B cell (primary cell): ENCODE measurements at regions not wholly inside any gene's neighbourhood (a gene's known extent, or its start where the extent isn't known, plus 50 kb on each side); places are given as distances from the start of the nearest gene placed in this dataset.

Experiments used
- ATAC-seq: fragments of 200-7000 bp; cut with Tn5 transposase; one replicate; pipeline ENCODE4 v1.10.0; 2021; ENCODE audit warnings: low read depth, mild to moderate bottlenecking, moderate number of reproducible peaks, moderate library complexity
- CTCF ChIA-PET: fragments of 350-600 bp; sonication (Branson Sonifier 250); formaldehyde crosslinking; loops from one replicate; lab custom pipeline; 2021; ENCODE audit warnings: antibody characterized with exemption, inconsistent platforms; lab: Charles Lee
- POLR2A ChIA-PET: fragments of 350-600 bp; sonication (Branson Sonifier 250); formaldehyde crosslinking; loops from one replicate; lab custom pipeline; 2021; ENCODE audit warnings: antibody characterized with exemption; lab: Charles Lee
- DNase-seq: peaks from one replicate; pipeline ENCODE4 v3.0.0; 2013
- H2AFZ ChIP-seq: 2 replicates; pipeline ENCODE4 v1.6.1; 2012; ENCODE audit warnings: mild to moderate bottlenecking, low read depth, low read length; ENCODE audit not compliant: insufficient read depth, poor library complexity, severe bottlenecking
- H3K27ac ChIP-seq, 2 donors: 1 replicate in 1 of 2; 2 replicates in 1 of 2; pipeline ENCODE4 v1.5.1; 2012 to 2013; ENCODE audit warnings: low read length in 2 of 2, mild to moderate bottlenecking in 2 of 2, moderate library complexity in 1 of 2
- H3K27me3 ChIP-seq, 4 experiments: fragments of 200-600 bp in 1 of 4; sonication (generic) in 1 of 4; replicated peaks in 1 of 4; 1 replicate in 2 of 4; 2 replicates in 2 of 4; pipeline versions ENCODE4 v1.6.1 to v1.7.0; 2013 to 2016; ENCODE audit warnings: low read length in 3 of 4, mild to moderate bottlenecking in 2 of 4, mixed read lengths in 1 of 4, moderate library complexity in 1 of 4; ENCODE audit not compliant: insufficient read depth in 4 of 4, control insufficient read depth in 3 of 4; ENCODE audit errors: control extremely low read depth in 1 of 4
- H3K36me3 ChIP-seq, 2 experiments: replicated peaks in 1 of 2; 1 replicate in 1 of 2; 2 replicates in 1 of 2; pipeline versions ENCODE4 v1.6.1 to v1.7.1; 2013; ENCODE audit warnings: low read length in 1 of 2; ENCODE audit not compliant: insufficient read depth in 2 of 2, control insufficient read depth in 1 of 2; ENCODE audit errors: control extremely low read depth in 1 of 2, extremely low read depth in 1 of 2
- H3K4me1 ChIP-seq, 2 donors: fragments of 200-600 bp in 1 of 2; sonication (generic) in 1 of 2; 1 replicate in 1 of 2; 2 replicates in 1 of 2; pipeline versions ENCODE4 v1.5.1 to v1.6.1; 2013 to 2017; ENCODE audit warnings: low read length in 2 of 2; ENCODE audit not compliant: control insufficient read depth in 2 of 2, insufficient read depth in 2 of 2
- H3K4me2 ChIP-seq: replicated peaks from 2 replicates; pipeline ENCODE3; 2012; ENCODE audit warnings: mild to moderate bottlenecking, low read depth, low read length; ENCODE audit not compliant: poor library complexity, severe bottlenecking
- H3K4me3 ChIP-seq, 5 experiments: fragments of 200-600 bp in 1 of 5; sonication (generic) in 1 of 5; 1 replicate in 3 of 5; 2 replicates in 2 of 5; pipeline versions ENCODE4 v1.5.1 to v1.7.0; 2011 to 2016; ENCODE audit warnings: low read length in 4 of 5, mild to moderate bottlenecking in 4 of 5, low read depth in 2 of 5, control low read depth in 1 of 5, moderate library complexity in 1 of 5; ENCODE audit not compliant: insufficient read depth in 1 of 5; ENCODE audit errors: control extremely low read depth in 1 of 5, extremely low read depth in 1 of 5
- H3K79me2 ChIP-seq: fragments of 200-600 bp; sonication (generic); one replicate; pipeline ENCODE4 v1.6.0; 2016; ENCODE audit warnings: low read length; ENCODE audit not compliant: control insufficient read depth, insufficient read depth
- H3K9ac ChIP-seq: fragments of 200-600 bp; sonication (generic); 2 replicates; pipeline ENCODE4 v1.6.1; 2017; ENCODE audit warnings: mild to moderate bottlenecking, low read length, moderate library complexity
- H3K9me3 ChIP-seq, 3 donors: one replicate each; pipeline versions ENCODE4 v1.6.1 to v1.7.1; 2013; ENCODE audit warnings: low read length in 2 of 3; ENCODE audit not compliant: control insufficient read depth in 2 of 3, insufficient read depth in 1 of 3; ENCODE audit errors: control extremely low read depth in 1 of 3
- H4K20me1 ChIP-seq: 2 replicates; pipeline ENCODE4 v1.6.0; 2012; ENCODE audit warnings: mild to moderate bottlenecking, low read length; ENCODE audit not compliant: insufficient read depth, control insufficient read depth, poor library complexity, severe bottlenecking
- H3K27ac Mint-ChIP-seq: one replicate; pipeline ENCODE4 v1.8.0; 2021; ENCODE audit warnings: mixed read lengths
- H3K27me3 Mint-ChIP-seq: one replicate; pipeline ENCODE4 v1.8.0; 2021; ENCODE audit warnings: mixed read lengths
- H3K4me1 Mint-ChIP-seq: one replicate; pipeline ENCODE4 v1.8.0; 2021; ENCODE audit warnings: mixed read lengths
- H3K4me3 Mint-ChIP-seq: one replicate; pipeline ENCODE4 v1.8.0; 2021; ENCODE audit warnings: mixed read lengths
- H3K9me3 Mint-ChIP-seq: one replicate; pipeline ENCODE4 v1.8.0; 2022; ENCODE audit warnings: mixed read lengths; ENCODE audit not compliant: insufficient read depth
- CTCF ChIP-seq: fragments of 200-600 bp; IDR thresholded peaks from one replicate; pipeline ENCODE4 v1.8.0; 2022; ENCODE audit warnings: antibody characterized with exemption, mild to moderate bottlenecking
- EZH2 ChIP-seq: IDR thresholded peaks from 2 replicates; pipeline ENCODE4 v1.6.1; 2012; ENCODE audit warnings: borderline replicate concordance, low read depth, mild to moderate bottlenecking, moderate library complexity, low read length; ENCODE audit not compliant: insufficient read depth, poor library complexity, severe bottlenecking
- WGBS: methylation state at CpG from one replicate; pipeline ENCODE4 v1.1.5; 2013; ENCODE audit warnings: missing lambda C conversion rate; ENCODE audit not compliant: insufficient coverage; 5-methylcytosine and 5-hydroxymethylcytosine counted together
- intact Hi-C: fragments of 100-400 bp; cut with micrococcal nuclease; formaldehyde crosslinking; loops from one replicate; pipeline ENCODE4 v1.10.0; 2022

- H3K9ac ChIP-seq, result no peak overlapping the region
- no peak for TF ChIP-seq EZH2
- TF ChIP-seq CTCF, result no peak
- CTCF ChIA-PET, result no interaction called here
- 80% methylated on average over 1 of the region's 3 CpGs for WGBS
- intact Hi-C loops, result no loop called here
- H3K4me1 ChIP-seq, result no peaks in the 10 kb centered on the region
- ATAC-seq (no peak), DNase-seq (no peak)
- Mint-ChIP-seq H3K9me3 (peaks cover 3% of the 10 kb centered on the region), H3K4me1 (no peaks in the 10 kb centered on the region), H3K27me3 (no peaks in the 10 kb centered on the region), H3K4me3 (no peak overlapping the region), H3K27ac (no peak overlapping the region)
- no peak overlapping the region for H3K27ac ChIP-seq
- no peaks in the 10 kb centered on the region for H3K36me3 ChIP-seq
- no peaks in the 10 kb centered on the region for H3K79me2 ChIP-seq
- no peaks in the 10 kb centered on the region for H3K27me3 ChIP-seq
- POLR2A ChIA-PET, result no interaction called here
- H4K20me1 ChIP-seq, result no peaks in the 10 kb centered on the region
- no peaks in the 10 kb centered on the region for H3K9me3 ChIP-seq
- H3K4me2 ChIP-seq, result no peak overlapping the region
- no peak overlapping the region for H2AFZ ChIP-seq
- no peak overlapping the region for H3K4me3 ChIP-seq
Measured at GRCh38 chr18:40851014-40851429, 1104.0 kb upstream of the PIK3C3 start.

GRCh38 chr18:40849886-40850285 lies 1105.1 kb upstream of the PIK3C3 start:
- CTCF ChIA-PET, result no interaction called here
- Mint-ChIP-seq H3K9me3 (peaks cover 3% of the 10 kb centered on the region), H3K4me1 (no peaks in the 10 kb centered on the region), H3K27ac (no peak overlapping the region), H3K4me3 (no peak overlapping the region), H3K27me3 (no peaks in the 10 kb centered on the region)
- no peak overlapping the region for H2AFZ ChIP-seq
- no peaks in the 10 kb centered on the region for H3K9me3 ChIP-seq
- intact Hi-C loops, result no loop called here
- POLR2A ChIA-PET, result no interaction called here
- DNase-seq (no peak), ATAC-seq (no peak)
- TF ChIP-seq CTCF (no peak), EZH2 (no peak)
- H3K9ac ChIP-seq, result no peak overlapping the region
- no peaks in the 10 kb centered on the region for H3K4me1 ChIP-seq
- H3K27me3 ChIP-seq, result no peaks in the 10 kb centered on the region
- H4K20me1 ChIP-seq, result no peaks in the 10 kb centered on the region
- no CpG with 5 or more reads among the region's 1 CpG for WGBS
- no peak overlapping the region for H3K4me2 ChIP-seq
- no peak overlapping the region for H3K4me3 ChIP-seq
- H3K36me3 ChIP-seq, result no peaks in the 10 kb centered on the region
- H3K79me2 ChIP-seq, result no peaks in the 10 kb centered on the region
- no peak overlapping the region for H3K27ac ChIP-seq
